ENCODE measurements at regions not wholly inside any gene's neighbourhood (a gene's known extent, or its start where the extent isn't known, plus 50 kb on each side); places are given as distances from the start of the nearest gene placed in this dataset.

GRCh38 chr2:64232266-64232665 lies 88.0 kb upstream of the PELI1 start:
- TF ChIP-seq POLR2A (IDR thresholded peaks at IDR 0.05): no peak
- TF ChIP-seq CTCF (IDR thresholded peaks at IDR 0.05): no peak
